HL-60 (cell line): ENCODE measurements at regions not wholly inside any gene's neighbourhood (a gene's known extent, or its start where the extent isn't known, plus 50 kb on each side); places are given as distances from the start of the nearest gene placed in this dataset.

Experiments used
- DNase-seq, 2 experiments: peaks; one replicate each; pipeline ENCODE4 v3.0.0-alpha.2; 2010 to 2020; ENCODE audit warnings: low read depth in 1 of 2, low spot score in 1 of 2
- H3K27ac ChIP-seq: fragments of 250-450 bp; sonication (Bioruptor Pico); replicated peaks from 2 replicates; pipeline ENCODE4 v1.5.1; 2020; ENCODE audit warnings: mild to moderate bottlenecking, moderate library complexity
- H3K27me3 ChIP-seq: fragments of 250-450 bp; sonication (Bioruptor Pico); 2 replicates; pipeline ENCODE4 v1.5.1; 2021; ENCODE audit warnings: mild to moderate bottlenecking, moderate library complexity; ENCODE audit not compliant: insufficient read depth, poor library complexity, severe bottlenecking
- H3K4me3 ChIP-seq: replicated peaks from 2 replicates; pipeline ENCODE4 v1.5.1; 2011; ENCODE audit warnings: mild to moderate bottlenecking, control low read depth, low read length; ENCODE audit not compliant: insufficient read depth
- CTCF ChIP-seq: IDR thresholded peaks from one replicate; pipeline ENCODE4 v1.5.1; 2011; ENCODE audit warnings: low read length, control low read depth, inconsistent platforms; ENCODE audit not compliant: insufficient read depth
- GABPA ChIP-seq: IDR thresholded peaks from 2 replicates; pipeline ENCODE4 v1.6.1; 2012; ENCODE audit warnings: low read depth
- POLR2AphosphoS5 ChIP-seq: IDR thresholded peaks from 2 replicates; pipeline ENCODE4 v1.6.1; 2012; ENCODE audit warnings: low read depth
- REST ChIP-seq: IDR thresholded peaks from 2 replicates; pipeline ENCODE4 v1.6.1; 2012; ENCODE audit warnings: low read depth; ENCODE audit not compliant: insufficient replicate concordance
- SPI1 ChIP-seq: IDR thresholded peaks from 2 replicates; pipeline ENCODE4 v1.6.1; 2012; ENCODE audit warnings: low read depth, mild to moderate bottlenecking, borderline replicate concordance

GRCh38 chr10:109348324-109348723 is 575.0 kb downstream of the XPNPEP1 start:
- TF ChIP-seq SPI1 (no peak), POLR2AphosphoS5 (no peak), REST (no peak), CTCF (no peak), GABPA (no peak)
- H3K4me3 ChIP-seq: no peak overlapping the region
- no peak overlapping the region for H3K27ac ChIP-seq
- H3K27me3 ChIP-seq: no peaks in the 10 kb centered on the region
- DNase-seq: no peak

GRCh38 chr10:109343293-109343692 is 580.0 kb downstream of the XPNPEP1 start:
- no peaks in the 10 kb centered on the region for H3K27me3 ChIP-seq
- TF ChIP-seq CTCF: no peak
- TF ChIP-seq POLR2AphosphoS5: no peak
- TF ChIP-seq SPI1: no peak
- TF ChIP-seq GABPA: no peak
- no peak for TF ChIP-seq REST
- no peak overlapping the region for H3K4me3 ChIP-seq
- no peak for DNase-seq
- no peak overlapping the region for H3K27ac ChIP-seq

GRCh38 chr10:109341986-109342385 is 581.3 kb downstream of the XPNPEP1 start:
- Histone ChIP-seq H3K27ac (no peak overlapping the region), H3K4me3 (no peak overlapping the region), H3K27me3 (no peaks in the 10 kb centered on the region)
- TF ChIP-seq GABPA (no peak), POLR2AphosphoS5 (no peak), REST (no peak), SPI1 (no peak), CTCF (no peak)
- no peak for DNase-seq
